SJCRH30 (cell line): ENCODE measurements at regions not wholly inside any gene's neighbourhood (a gene's known extent, or its start where the extent isn't known, plus 50 kb on each side); places are given as distances from the start of the nearest gene placed in this dataset.
"Not testable (repeated sequence)": the region's sequence is repeated elsewhere in the genome, so short reads cannot be mapped to it uniquely, and the experiment has no call there.

Source experiments
- DNase-seq, 2 experiments: peaks; one replicate each; pipeline ENCODE4 v3.0.0-alpha.2; 2015 to 2020
- H3K27ac ChIP-seq: fragments of 250-450 bp; sonication (Bioruptor Pico); 2 replicates; pipeline ENCODE4 v1.5.1; 2020; ENCODE audit warnings: mild to moderate bottlenecking, moderate library complexity
- H3K27me3 ChIP-seq: fragments of 250-450 bp; sonication (Bioruptor Pico); 2 replicates; pipeline ENCODE4 v1.5.1; 2020; ENCODE audit warnings: mild to moderate bottlenecking, moderate library complexity
- H3K36me3 ChIP-seq: fragments of 250-450 bp; sonication (Bioruptor Pico); 2 replicates; pipeline ENCODE4 v1.5.1; 2020; ENCODE audit warnings: mild to moderate bottlenecking, moderate library complexity
- H3K4me1 ChIP-seq: fragments of 250-450 bp; sonication (Bioruptor Pico); 2 replicates; pipeline ENCODE4 v1.5.1; 2020; ENCODE audit warnings: mild to moderate bottlenecking, moderate library complexity
- H3K4me3 ChIP-seq: fragments of 250-450 bp; sonication (Bioruptor Pico); 2 replicates; pipeline ENCODE4 v1.5.1; 2020; ENCODE audit warnings: mild to moderate bottlenecking, moderate library complexity
- H3K9me3 ChIP-seq: fragments of 250-450 bp; sonication (Bioruptor Pico); replicated peaks from 2 replicates; pipeline ENCODE4 v1.5.1; 2020; ENCODE audit warnings: mild to moderate bottlenecking, moderate library complexity

- no peak for DNase-seq
- Histone ChIP-seq H3K9me3 (no peaks in the 10 kb centered on the region), H3K4me3 (no peak overlapping the region), H3K27ac (no peak overlapping the region), H3K36me3 (no peaks in the 10 kb centered on the region), H3K27me3 (no peaks in the 10 kb centered on the region), H3K4me1 (peaks cover 27% of the 10 kb centered on the region)
Measured at GRCh38 chr15:99452010-99452409, 113.8 kb upstream of the MEF2A start.

DNA sequence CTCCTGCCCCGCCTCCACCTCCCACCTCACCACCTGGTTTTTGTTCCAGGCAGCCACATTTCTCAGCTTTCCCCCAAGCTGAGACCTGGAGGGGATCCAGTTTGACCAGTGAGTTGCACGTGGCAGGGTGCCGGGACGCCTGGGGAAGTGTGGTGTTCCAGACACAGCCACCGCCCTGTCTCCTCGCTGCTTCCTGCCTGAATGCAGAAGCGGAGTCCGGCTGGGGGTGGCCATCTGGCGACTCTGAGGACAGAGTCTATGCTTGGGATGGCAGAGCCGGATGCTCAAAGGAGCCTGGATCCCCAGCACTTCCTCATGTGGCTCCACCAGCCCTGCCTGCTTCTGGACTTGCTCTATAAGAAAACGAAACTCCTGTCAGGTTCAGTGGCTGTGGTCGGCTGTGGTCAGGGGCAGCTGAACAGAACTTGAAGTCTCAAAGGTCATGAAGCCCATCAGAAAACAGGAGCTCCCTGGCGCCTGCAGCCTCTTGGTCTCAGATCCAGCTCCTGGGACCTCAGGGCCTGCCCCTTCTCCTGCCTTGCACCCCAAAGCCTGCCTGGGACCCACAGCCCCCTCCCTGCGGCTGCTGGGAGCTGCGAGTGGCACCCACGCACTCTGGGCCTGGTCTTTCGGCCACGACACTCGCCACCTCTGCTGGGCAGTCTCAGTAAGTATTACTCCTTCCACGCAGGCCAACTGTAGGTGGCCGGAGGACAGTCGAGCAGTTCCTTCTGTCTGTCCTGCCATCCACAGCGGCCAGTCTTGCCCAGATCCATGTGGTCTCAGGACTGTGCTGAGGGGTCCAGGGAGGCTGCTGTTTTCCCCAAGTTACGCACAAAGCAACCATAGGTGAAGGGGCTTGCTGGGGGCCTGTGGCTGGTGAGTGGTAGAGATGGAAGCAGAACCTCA lies 112.8 kb upstream of the MEF2A start:
- H3K9me3 ChIP-seq: no peaks in the 10 kb centered on the region
- DNase-seq: no peak
- no peaks in the 10 kb centered on the region for H3K27me3 ChIP-seq
- peaks cover 23% of the 10 kb centered on the region for H3K4me1 ChIP-seq
- H3K27ac ChIP-seq: no peak overlapping the region
- no peaks in the 10 kb centered on the region for H3K36me3 ChIP-seq
- H3K4me3 ChIP-seq: no peak overlapping the region

DNA sequence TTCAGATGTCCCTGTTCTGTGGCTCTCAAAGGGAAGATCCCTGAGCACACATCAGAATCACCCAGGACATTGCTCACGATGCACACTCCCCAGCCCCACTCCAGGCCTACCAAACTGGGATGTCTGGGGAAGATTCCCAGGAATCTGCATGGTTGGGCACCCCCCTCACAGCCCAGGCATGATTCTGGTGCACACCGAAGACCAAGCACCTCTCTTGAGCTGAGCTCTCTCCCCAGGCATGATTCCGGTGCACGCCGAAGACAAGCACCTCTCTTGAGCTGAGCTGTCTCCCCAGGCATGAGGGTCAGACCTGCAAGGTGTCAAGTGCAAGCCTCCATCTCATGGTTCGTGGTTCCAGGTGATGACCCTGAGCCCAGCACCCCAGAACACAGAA lies 112.2 kb upstream of the MEF2A start:
- H3K4me1 ChIP-seq: peaks cover 16% of the 10 kb centered on the region

GRCh38 chr15:99454107-99454809 lies 111.5 kb upstream of the MEF2A start:
- no peaks in the 10 kb centered on the region for H3K9me3 ChIP-seq
- H3K27ac ChIP-seq: peak overlapping the region; percentile 26; the same call in 1 of the 2 replicates
- peaks cover 14% of the 10 kb centered on the region for H3K4me1 ChIP-seq
- no peak overlapping the region for H3K4me3 ChIP-seq
- no peak for DNase-seq
- no peaks in the 10 kb centered on the region for H3K36me3 ChIP-seq
- H3K27me3 ChIP-seq: no peaks in the 10 kb centered on the region

More for the DNA sequence above, 112.2 kb upstream of the MEF2A start:
- no peak for DNase-seq
- Histone ChIP-seq H3K27ac (no peak overlapping the region), H3K36me3 (no peaks in the 10 kb centered on the region), H3K4me3 (no peak overlapping the region), H3K9me3 (no peaks in the 10 kb centered on the region), H3K27me3 (no peaks in the 10 kb centered on the region)

DNA sequence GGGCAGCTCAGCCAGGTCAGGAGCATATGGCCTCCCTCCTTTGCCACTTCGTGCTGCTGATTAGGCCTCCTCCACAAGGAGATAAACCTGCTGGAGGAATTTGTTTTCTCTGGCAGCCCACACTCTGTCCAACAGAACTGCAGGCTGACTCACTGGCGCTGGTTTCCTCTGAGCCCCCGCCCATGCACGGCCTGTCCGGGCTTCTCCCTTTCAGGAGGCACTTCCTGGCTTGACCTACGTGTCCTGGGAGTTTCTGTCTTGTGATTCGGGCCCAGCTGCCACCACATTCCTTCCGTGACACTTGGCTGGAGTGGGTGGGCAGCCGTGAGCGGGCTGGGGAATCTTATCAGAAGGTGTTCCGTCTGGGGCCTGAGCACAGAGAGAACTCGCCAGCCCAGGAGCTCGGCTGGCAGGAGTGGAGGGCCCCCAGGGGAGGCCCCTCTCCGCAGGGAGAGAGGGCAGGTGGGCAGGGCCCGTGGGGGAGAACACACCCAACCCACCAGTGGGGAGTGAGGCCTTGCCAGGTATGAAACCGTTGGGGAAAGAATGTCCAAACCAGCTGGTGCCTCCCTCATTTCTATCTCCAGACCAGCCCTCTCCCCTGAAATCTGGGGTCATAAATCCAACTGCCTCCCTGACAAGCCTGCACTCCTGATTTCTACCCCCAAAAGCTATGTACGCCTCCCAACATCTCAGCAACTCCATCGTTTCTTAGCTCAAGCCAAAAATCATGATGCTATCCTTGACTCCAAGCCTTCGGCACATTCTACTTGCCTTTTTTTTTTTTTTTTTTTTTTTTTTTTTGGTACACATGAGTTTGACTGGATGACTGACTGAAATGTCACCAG lies 110.6 kb upstream of the MEF2A start:
- peak overlapping the region; percentile 26 for H3K27ac ChIP-seq
- H3K4me3 ChIP-seq: peak overlapping the region; percentile 37
- no peaks in the 10 kb centered on the region for H3K27me3 ChIP-seq
- peaks cover 14% of the 10 kb centered on the region for H3K4me1 ChIP-seq
- no peaks in the 10 kb centered on the region for H3K36me3 ChIP-seq
- DNase-seq: peak; percentile 69 to 74
- H3K9me3 ChIP-seq: peaks cover 3% of the 10 kb centered on the region; the same call in 1 of the 2 replicates

GRCh38 chr15:99455789-99456160 lies 110.0 kb upstream of the MEF2A start:
- no peaks in the 10 kb centered on the region for H3K36me3 ChIP-seq
- H3K9me3 ChIP-seq: peaks cover 3% of the 10 kb centered on the region; the same call in 1 of the 2 replicates
- H3K4me3 ChIP-seq: no peak overlapping the region
- peaks cover 14% of the 10 kb centered on the region for H3K4me1 ChIP-seq
- DNase-seq: no peak
- no peaks in the 10 kb centered on the region for H3K27me3 ChIP-seq
- no peak overlapping the region for H3K27ac ChIP-seq

- Histone ChIP-seq H3K36me3 (no peaks in the 10 kb centered on the region), H3K4me3 (no peak overlapping the region), H3K27ac (no peak overlapping the region), H3K27me3 (no peaks in the 10 kb centered on the region), H3K9me3 (peaks cover 10% of the 10 kb centered on the region; the same call in 1 of the 2 replicates), H3K4me1 (no peaks in the 10 kb centered on the region)
- no peak for DNase-seq
Measured at GRCh38 chr15:99464137-99464536, 101.6 kb upstream of the MEF2A start.

DNA sequence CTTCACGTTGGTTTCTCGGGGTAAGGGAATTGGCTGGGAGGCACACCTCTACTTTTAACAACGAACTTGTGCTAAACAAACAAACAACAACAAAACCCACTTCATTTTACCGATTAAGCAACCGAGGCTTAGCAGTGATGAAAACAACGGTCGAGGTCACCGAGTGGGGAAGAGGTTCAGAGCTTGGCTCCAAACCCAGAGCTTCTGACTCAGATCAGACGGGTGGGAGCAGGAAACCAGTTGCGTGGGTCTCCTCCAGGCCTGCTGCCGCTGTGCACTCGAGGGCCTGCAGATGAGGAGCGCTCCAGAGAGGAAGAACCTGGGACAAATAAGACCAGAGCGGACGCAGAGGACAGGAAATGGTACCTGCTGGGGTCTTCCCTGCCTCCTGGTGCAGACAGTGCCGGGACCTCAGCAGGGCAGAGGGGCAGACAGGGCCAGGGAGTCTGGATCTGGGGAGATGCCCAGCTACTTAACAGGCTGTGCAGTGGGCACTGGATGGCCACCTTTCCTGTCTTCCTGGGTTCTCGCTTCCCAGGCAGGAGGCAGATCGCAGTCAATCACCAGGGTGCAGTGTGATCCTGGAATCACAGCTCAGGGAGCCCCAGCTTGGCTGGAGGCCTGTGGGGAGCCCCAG lies 99.0 kb upstream of the MEF2A start:
- Histone ChIP-seq H3K27me3 (no peaks in the 10 kb centered on the region), H3K4me3 (no peak overlapping the region), H3K4me1 (no peaks in the 10 kb centered on the region), H3K27ac (no peak overlapping the region), H3K36me3 (no peaks in the 10 kb centered on the region), H3K9me3 (peaks cover 8% of the 10 kb centered on the region; the same call in 1 of the 2 replicates)
- no peak for DNase-seq

DNA sequence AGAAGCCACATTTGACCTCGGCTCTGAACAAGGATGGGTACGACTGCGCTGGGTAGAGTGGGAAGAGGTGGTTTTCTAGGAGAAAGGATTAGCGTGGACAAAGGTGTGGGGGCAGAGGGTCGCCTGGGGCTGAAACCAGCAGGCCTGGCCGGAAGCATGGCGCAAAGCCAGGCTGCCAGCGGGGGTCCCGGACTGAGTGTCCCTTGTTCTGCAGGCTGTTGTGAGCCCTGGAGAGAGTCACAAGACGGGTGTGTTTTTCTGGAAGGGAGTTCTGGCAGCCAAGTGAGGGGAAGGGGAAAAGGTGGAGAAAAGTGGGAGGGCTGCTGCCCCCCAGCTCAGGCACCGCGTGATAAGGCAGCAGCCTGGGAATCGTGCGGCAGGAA lies 98.5 kb upstream of the MEF2A start:
- Histone ChIP-seq H3K27me3 (no peaks in the 10 kb centered on the region), H3K27ac (no peak overlapping the region), H3K4me3 (no peak overlapping the region), H3K4me1 (no peaks in the 10 kb centered on the region), H3K9me3 (peaks cover 8% of the 10 kb centered on the region; the same call in 1 of the 2 replicates), H3K36me3 (no peaks in the 10 kb centered on the region)
- DNase-seq: no peak

- no peaks in the 10 kb centered on the region for H3K36me3 ChIP-seq
- H3K4me1 ChIP-seq: no peaks in the 10 kb centered on the region
- peaks cover 8% of the 10 kb centered on the region; the same call in 1 of the 2 replicates for H3K9me3 ChIP-seq
- DNase-seq: no peak
- no peaks in the 10 kb centered on the region for H3K27me3 ChIP-seq
- no peak overlapping the region for H3K27ac ChIP-seq
- H3K4me3 ChIP-seq: no peak overlapping the region
Measured at GRCh38 chr15:99467853-99468464, 97.8 kb upstream of the MEF2A start.

DNA sequence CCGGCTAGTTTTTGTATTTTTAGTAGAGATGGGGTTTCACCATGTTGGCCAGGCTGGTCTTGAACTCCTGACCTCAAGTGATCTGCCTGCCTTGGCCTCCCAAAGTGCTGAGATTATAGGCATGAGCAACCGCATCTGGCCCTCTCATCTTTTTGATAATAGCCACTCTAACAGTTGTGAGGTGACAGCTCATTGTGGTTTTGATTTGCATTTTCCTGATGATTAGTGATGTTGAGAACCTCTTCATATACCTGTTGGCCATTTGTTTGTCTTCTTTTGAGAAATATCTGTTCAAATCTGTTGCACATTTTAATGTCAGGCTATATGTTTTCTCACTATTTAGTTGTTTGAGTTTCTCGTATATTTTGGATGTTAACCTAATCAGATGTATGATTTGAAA lies 95.6 kb upstream of the MEF2A start:
- not testable (repeated sequence) for H3K27me3 ChIP-seq, H3K9me3 ChIP-seq, H3K4me3 ChIP-seq, H3K36me3 ChIP-seq, H3K27ac ChIP-seq, DNase-seq
- H3K4me1 ChIP-seq: peaks cover 15% of the 10 kb centered on the region

- H3K4me3 ChIP-seq: no peak overlapping the region
- no peak for DNase-seq
Measured at GRCh38 chr15:99472416-99473145, 93.2 kb upstream of the MEF2A start.

More at GRCh38 chr15:99472416-99473145, 93.2 kb upstream of the MEF2A start:
- no peaks in the 10 kb centered on the region for H3K36me3 ChIP-seq
- H3K4me1 ChIP-seq: peaks cover 26% of the 10 kb centered on the region
- H3K9me3 ChIP-seq: no peaks in the 10 kb centered on the region
- no peak overlapping the region for H3K27ac ChIP-seq
- H3K27me3 ChIP-seq: no peaks in the 10 kb centered on the region
